ENCODE measurements at regions not wholly inside any gene's neighbourhood (a gene's known extent, or its start where the extent isn't known, plus 50 kb on each side); places are given as distances from the start of the nearest gene placed in this dataset.

DNA sequence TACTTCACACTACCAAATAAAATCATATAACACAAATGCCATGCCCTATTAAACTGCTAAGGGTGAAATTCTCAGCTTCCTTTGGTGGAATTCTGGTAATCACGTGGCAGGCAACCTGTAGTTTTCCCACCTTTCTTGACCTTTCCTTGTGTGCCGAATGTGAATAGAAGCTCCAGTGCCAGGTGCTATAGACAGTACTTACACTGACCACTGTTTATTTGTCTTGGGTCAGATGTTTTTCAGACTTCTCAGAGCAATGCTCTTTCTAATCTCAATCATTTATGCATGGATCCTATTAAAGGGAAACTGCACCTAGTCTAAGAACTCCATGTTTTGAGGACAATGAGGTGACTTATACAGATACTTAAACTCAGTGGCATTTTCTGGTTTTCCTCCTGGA, 296.8 kb upstream of the DIAPH2 start:
- Histone ChIP-seq H3K27ac (no peak overlapping the region), H3K4me1 (no peaks in the 10 kb centered on the region), H3K4me3 (no peak overlapping the region), H3K9me3 (no peaks in the 10 kb centered on the region), H3K27me3 (peaks cover 0 to 17% of the 10 kb centered on the region in 2 donors), H3K36me3 (no peaks in the 10 kb centered on the region)
- intact Hi-C loops (cut with DNase I; ENCODE audit: low total_unique reads): no loop called here
- TF ChIP-seq POLR2AphosphoS5 (IDR thresholded peaks at IDR 0.05): no peak
- TF ChIP-seq POLR2A (IDR thresholded peaks at IDR 0.05): no peak
- no peak for TF ChIP-seq CTCF (IDR thresholded peaks at IDR 0.05)
- DNase-seq (ENCODE audit: low spot score in 2 of 2): no peak

- DNase-seq (ENCODE audit: low spot score in 2 of 2): no peak
- Histone ChIP-seq H3K27me3 (peaks cover 0 to 17% of the 10 kb centered on the region in 2 donors), H3K4me3 (no peak overlapping the region), H3K4me1 (no peaks in the 10 kb centered on the region), H3K27ac (no peak overlapping the region), H3K9me3 (no peaks in the 10 kb centered on the region), H3K36me3 (no peaks in the 10 kb centered on the region)
- TF ChIP-seq CTCF (IDR thresholded peaks at IDR 0.05) (no peak), POLR2A (IDR thresholded peaks at IDR 0.05) (no peak), POLR2AphosphoS5 (IDR thresholded peaks at IDR 0.05) (no peak)
- intact Hi-C loops (cut with DNase I; ENCODE audit: low total_unique reads): no loop called here
These were observed 295.2 kb upstream of the DIAPH2 start for GRCh38 chrX:96389281-96390047.

DNA sequence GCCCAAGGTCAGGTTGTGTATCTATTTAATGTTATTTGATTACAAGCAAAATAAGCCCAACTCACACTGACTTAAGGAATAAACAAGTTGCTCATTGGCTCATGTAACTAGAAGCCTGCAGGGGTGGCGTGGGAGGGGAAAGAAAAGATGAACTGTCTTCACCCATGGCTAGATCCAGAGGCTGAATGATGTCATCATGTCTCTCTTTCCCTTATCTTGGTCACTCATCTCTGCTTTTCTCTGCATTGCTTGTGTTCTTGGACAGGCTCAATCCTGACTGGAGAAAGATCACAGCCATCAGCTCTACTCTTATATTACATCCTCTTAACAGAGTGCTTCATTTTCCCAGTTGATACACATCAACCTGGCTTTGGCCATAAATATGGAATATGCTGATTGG, 290.0 kb upstream of the DIAPH2 start:
- TF ChIP-seq POLR2AphosphoS5 (IDR thresholded peaks at IDR 0.05): no peak
- no peak for DNase-seq (ENCODE audit: low spot score in 2 of 2)
- Histone ChIP-seq H3K27ac (no peak overlapping the region), H3K36me3 (no peaks in the 10 kb centered on the region), H3K27me3 (peaks cover 0 to 7% of the 10 kb centered on the region in 2 donors), H3K4me3 (no peak overlapping the region), H3K9me3 (no peaks in the 10 kb centered on the region), H3K4me1 (no peaks in the 10 kb centered on the region)
- intact Hi-C loops (cut with DNase I; ENCODE audit: low total_unique reads): no loop called here

GRCh38 chrX:96403446-96403845, 281.2 kb upstream of the DIAPH2 start:
- Histone ChIP-seq H3K9me3 (no peaks in the 10 kb centered on the region), H3K36me3 (no peaks in the 10 kb centered on the region), H3K4me1 (no peaks in the 10 kb centered on the region), H3K27ac (no peak overlapping the region), H3K4me3 (no peak overlapping the region), H3K27me3 (peaks cover 0 to 26% of the 10 kb centered on the region in 2 donors)
- no peak for TF ChIP-seq CTCF (IDR thresholded peaks at IDR 0.05)
- TF ChIP-seq POLR2AphosphoS5 (IDR thresholded peaks at IDR 0.05): no peak
- TF ChIP-seq POLR2A (IDR thresholded peaks at IDR 0.05): no peak
- DNase-seq (ENCODE audit: low spot score in 2 of 2): no peak
- intact Hi-C loops (cut with DNase I; ENCODE audit: low total_unique reads): no loop called here

DNA sequence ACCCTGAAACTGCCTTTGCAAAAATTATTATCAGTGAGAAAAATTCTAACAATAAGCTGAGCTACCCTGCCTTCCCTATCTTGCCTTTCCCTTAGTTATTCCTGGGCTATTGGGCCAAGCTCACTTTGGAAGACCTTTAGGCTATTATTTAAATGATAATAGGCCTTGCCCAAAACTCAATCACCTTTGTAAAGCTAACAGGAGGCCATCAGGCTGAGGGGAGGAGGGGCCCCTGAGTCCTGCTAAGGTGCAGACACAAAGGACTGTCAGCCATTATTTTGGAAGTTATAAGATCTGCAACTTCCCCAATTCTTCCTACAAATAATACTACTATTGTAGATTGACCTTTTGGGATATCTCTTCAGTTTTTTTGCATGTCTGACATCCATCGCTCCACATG, 278.8 kb upstream of the DIAPH2 start:
- intact Hi-C loops (cut with DNase I; ENCODE audit: low total_unique reads): no loop called here

More for the DNA sequence above, 278.8 kb upstream of the DIAPH2 start:
- DNase-seq (ENCODE audit: low spot score in 2 of 2): no peak
- no peak overlapping the region for H3K4me3 ChIP-seq
- no peaks in the 10 kb centered on the region for H3K36me3 ChIP-seq
- TF ChIP-seq CTCF (IDR thresholded peaks at IDR 0.05) (no peak), POLR2AphosphoS5 (IDR thresholded peaks at IDR 0.05) (no peak), POLR2A (IDR thresholded peaks at IDR 0.05) (no peak)
- H3K27me3 ChIP-seq: peaks cover 0 to 32% of the 10 kb centered on the region in 2 donors
- H3K4me1 ChIP-seq: no peaks in the 10 kb centered on the region
- H3K27ac ChIP-seq: no peak overlapping the region
- H3K9me3 ChIP-seq: no peaks in the 10 kb centered on the region

Measured in breast epithelium (tissue), 4 donors.